ENCODE measurements at regions not wholly inside any gene's neighbourhood (a gene's known extent, or its start where the extent isn't known, plus 50 kb on each side); places are given as distances from the start of the nearest gene placed in this dataset.

DNA sequence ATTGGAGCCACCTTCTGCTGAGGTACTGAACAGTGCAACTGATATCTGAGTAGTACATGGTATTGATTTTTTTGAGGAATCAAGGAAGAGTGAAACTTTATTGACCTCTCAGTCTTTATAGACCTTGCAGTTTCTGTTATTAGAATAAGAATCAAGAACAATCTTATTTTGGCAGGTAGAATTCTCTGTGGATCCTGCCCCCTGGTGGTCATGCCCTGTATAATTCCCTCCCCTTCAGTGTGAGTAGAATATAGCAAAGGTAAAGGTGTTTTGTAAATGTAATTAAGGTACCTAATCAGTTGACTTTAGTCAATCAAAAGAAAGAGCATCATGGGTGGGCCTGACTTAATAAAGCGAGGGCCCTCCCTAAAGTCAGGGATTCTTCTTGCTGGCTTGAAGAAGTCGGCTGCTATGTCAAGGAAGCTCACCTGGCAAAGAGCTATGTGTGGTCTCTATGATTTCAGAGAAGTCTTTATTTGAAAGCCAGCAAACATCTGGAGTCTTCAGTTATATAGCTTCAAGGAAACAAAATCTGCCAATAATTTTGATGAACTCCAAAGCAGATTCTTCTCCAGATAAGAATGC, 142.8 kb downstream of the LSM5 start:
- DNase-seq, result peak in 1 of 3 donors; percentile 14

DNA sequence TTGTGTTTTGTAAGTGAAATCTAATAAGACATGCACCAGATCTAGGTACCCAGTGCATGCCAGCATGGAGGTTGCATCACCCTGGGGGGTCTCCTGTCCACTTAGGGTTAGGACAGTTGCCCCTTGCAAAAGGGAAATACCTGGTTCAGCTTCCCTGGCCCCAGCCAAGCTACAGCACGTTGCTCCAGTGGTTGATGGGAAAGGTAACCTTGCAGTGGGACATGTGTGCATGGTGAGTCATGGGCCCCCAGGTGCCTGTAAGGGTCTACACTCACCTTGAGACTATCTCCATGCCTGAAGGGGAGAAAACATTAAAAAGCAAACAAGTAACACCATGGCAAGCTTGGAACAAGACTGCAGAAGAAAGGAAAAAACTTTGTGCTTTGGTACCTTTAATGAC, 143.9 kb downstream of the LSM5 start:
- DNase-seq, result no peak

GRCh38 chr7:32336726-32337125, 153.5 kb downstream of the LSM5 start:
- DNase-seq, result no peak

GRCh38 chr7:32335107-32335506, 155.1 kb downstream of the LSM5 start:
- DNase-seq, result no peak

DNA sequence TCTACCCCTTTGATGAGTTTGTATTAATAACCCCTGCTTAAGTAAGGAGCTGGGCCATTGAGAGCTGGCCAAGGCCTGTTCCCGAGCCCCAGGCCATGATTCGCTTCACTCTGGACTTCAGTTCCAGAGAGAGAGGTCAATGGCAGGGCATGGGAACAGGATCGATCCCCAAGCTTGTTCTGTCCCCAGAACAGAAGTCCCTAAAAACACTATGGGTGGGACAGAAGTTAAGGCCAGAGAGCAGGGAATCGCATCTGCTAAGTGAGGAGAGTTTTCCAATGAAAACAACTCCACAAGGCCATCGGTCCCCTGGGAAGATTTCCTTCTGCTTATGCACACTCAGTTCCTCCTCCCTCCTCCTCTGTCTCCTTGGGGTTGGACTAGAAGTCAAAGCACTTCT, 159.6 kb downstream of the LSM5 start:
- DNase-seq, result no peak

DNA sequence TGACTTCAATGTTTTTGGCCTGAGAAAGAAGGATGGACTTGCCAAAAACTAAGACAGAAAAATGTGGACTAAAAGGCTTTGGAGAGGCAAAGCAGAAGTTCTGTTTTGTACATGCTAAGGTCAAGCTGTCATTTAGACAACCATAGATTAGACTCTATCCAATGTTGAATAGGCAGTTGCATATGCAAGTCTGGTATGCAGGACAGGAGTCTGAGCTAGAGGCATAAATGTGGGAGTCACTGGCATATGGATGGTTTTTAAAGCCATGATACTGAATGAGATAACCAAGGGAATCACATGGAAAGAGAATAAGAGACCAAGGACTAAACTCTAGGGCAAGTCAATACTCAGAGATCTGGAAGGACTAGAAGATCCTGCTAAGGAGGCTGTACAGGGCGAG, 164.1 kb downstream of the LSM5 start:
- DNase-seq, result no peak

DNA sequence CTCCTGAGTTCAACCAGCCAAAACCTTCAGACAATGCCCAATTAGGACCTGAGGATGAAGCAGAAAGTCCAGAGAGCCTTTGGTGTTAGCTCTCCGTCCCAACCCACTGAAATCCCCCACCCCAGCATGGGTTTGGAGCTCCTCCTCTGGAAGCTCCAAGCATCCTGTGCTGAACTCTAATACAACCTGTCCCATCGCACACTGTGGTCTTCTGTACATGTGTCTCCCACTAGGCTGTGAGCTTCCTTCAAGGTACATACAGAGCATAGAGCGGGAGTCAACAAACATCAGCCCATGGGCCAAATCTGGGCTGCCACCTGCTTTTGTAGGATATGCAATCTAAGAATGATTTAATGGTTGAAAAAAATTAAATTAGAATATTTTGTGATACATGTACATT, 166.5 kb downstream of the LSM5 start:
- no peak for DNase-seq

DNA sequence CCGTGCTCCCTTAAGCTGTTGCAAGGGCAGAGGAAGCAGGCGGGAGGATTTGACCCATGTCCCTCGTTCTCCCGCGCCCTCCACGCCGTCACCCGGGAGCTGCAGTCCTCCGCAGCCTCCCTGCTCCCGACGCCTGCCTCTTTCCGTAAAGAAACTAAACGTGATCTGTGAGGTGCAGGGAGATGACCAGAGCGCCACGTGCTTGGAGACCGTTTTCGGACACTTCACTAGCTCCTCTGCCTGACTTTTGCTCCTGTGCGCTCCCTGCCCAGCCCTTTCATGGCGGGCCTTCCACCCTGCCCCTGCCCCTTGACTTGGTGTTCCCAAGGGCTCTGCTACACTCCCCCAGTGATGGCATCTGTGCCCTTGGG, 171.2 kb downstream of the LSM5 start:
- DNase-seq, result no peak

DNA sequence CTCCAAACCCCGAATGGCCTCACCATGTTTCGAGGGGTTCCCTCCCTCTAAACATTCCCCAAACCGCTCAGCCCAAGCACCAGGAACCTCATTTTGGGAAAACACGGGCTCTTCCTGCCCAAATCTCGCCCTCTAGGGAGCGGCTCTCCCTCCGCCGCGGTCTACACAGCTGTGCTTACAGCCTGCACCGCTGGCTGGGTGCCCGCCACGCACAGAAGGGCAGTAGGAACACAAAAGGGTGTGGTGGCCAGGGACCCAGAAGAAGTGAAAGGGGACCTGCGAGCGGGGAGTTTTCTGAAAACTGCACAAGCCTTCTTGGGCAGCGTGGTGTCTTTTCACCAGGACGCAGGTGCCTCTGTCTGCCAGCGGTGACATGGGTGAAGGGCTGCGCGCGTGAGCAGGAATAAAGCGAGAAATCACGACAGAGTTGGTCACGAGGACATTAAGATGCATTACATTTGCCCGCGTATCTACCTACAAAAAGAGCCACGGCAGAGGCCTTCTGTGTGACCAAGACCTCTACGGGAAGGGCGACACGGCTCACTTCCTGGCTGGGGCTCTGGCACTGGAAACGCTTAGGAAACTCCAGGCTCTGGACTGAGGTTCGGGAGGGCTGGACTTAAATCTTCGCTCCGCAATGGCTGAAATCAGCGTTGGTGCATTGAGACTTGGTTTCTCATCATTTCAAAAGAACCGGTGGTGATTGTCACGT, 171.7 kb downstream of the LSM5 start:
- peak in 1 of 3 donors; percentile 25 for DNase-seq

- no peak for DNase-seq
Measured at GRCh38 chr7:32316839-32317238, 173.3 kb downstream of the LSM5 start.

DNA sequence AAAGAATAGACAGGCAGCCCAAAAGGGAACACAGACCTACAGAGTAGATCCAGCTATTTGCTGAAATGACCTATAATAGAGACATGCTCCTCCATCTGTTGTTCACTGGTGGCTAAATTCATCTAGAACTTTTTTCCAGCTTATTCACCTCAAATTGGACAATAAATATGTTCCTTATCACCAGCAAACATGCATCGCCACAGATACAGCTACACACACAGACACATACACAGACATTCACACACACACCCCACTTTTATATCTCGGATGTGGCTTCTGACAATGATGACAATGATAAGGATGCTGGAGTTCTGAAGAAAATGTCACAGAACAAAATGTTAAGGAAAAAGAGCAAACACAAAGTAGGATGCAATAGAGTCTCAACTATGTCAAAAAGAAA, 175.4 kb downstream of the LSM5 start:
- no peak for DNase-seq

DNA sequence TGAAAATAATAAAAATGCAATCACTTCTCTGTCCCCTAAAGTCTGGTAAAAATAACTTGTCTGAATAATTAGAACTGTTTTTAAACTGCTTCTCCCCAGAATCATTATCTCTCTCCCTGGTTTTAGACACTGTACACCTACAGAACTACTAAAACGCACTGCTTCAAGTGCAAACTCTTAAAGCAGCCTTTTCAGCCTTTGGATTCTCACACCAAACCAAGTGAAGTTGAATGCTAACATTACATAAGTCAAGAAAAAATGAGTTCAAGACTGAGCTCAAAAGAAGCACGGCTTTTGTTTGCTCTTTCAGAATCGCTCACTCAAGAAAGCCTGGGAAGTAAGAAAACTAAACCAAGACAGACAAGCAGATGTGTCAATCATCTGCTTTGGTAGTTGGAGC, 188.8 kb downstream of the LSM5 start:
- no peak for DNase-seq

GRCh38 chr7:32299133-32299702, 191.0 kb downstream of the LSM5 start:
- peak in 1 of 3 donors; percentile 17 for DNase-seq

DNA sequence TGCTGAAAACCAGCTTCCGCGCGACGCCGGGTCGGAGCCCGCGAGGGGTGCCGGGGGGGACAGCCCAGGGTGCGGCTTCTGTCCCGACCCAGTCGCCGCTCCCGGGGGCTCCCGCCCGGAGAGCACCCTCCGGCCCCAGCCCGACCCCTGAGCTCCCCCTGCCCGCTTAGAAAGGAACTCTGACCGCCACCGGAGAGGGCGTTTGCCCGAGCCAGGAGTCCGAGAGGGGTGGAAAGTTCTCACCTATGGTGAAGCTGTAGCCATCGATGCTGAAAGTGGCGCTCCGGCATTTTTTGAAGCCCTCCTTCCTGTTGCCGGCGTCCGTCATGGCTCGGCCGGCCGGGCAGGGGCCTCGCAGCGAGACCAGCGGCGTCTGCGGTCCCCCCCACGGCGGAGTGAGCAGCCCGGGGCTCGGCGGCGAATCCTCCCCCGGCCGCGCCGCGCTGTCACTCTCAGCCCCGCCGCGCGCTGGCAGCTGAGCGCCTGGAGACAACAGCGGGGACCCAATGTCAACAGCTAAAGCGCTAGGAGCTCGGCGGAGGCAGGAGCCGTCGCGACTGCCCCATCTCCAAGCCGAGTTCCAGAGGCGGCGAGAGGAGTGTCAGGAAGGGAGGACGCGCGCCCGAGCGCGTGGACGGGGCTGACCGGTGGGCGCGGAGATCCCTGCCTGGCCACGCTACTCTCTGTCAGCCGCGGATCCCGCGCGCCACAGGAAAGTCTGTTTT, 191.6 kb downstream of the LSM5 start:
- peak in 1 of 3 donors; percentile 45 for DNase-seq

DNA sequence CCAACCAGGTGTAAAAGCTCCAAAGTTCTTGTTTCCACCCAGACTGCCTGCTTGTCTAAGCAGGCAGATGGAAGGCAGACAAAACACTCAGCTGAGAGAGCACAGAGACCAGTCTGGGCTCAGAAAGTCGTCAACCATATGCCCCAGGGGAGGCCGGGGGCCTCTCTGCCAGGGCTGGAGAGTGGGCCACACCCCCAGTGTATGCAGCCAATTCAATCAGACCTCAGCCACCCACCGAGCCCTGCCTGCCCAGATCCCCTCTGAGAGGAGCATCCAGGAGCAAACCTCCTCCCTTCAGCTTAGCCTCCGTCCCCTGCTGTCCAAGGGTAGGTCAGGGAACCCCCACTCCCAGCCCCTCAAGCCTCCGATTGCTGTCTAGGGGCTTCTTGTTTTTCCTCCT, 196.3 kb downstream of the LSM5 start:
- no peak for DNase-seq

DNA sequence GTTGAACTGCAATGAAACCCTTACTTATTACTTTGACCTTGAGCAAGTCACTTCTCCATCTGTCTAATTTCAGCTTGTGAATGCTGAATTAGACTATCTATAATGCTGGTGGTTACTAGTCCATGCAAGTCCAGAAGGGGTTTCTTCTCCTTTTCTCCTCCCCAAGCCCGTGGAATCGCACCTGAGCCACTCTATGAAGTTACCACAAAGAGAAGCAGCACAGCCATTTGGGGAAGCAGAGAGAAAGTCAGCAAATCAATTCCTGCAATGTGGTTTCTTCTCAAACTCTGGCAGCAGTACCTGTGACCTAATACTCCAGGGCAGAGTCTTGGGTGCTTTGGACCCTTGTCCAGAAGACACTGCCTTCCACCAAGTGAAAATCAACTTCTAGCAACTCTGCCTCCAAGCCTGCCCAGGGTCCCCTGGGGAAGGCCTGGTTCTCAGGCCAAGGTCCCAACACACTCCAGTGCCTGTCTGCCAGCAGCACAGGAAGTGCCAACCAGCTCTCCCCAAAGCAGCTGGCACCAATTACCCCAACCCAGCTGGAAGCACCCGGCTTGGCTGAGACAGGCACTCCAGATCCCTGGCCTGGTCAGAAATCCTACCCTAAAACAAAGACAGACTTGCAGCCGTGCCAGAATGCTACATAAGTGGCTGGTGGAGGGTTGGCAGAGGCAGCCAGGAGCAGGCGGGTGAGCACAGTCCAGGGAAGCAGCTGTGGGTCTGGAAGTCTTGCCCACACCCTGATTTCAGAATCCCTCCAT, 200.3 kb downstream of the LSM5 start:
- DNase-seq, result peak; percentile 56 to 70 (median 60)

- DNase-seq, result no peak
Measured at GRCh38 chr7:32285698-32286097, 204.5 kb downstream of the LSM5 start.

GRCh38 chr7:32283546-32283945, 206.6 kb downstream of the LSM5 start:
- DNase-seq, result no peak

DNA sequence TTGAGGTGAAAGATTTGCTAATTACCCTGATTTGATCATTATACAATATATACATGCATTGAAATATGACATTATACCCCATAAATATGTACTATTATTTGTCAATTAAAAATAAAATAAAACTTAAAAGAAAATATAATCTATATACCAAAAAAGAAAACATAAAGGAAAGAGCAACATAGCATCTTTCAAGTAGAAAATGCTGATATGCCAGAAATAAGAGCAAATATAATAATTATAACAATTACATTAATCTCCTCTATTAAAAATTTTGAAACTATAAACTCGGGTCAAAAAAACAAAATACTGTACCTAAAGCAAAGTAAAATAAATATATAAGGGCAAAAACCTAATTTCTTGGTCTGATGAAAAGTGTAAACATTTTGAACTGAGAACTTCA, 209.3 kb upstream of the PDE1C start:
- DNase-seq, result no peak

- DNase-seq, result no peak
Measured at GRCh38 chr7:32275216-32276009, 205.2 kb upstream of the PDE1C start.

GRCh38 chr7:32273297-32273696, 203.1 kb upstream of the PDE1C start:
- DNase-seq, result no peak
